K562 (cell line): ENCODE measurements at regions not wholly inside any gene's neighbourhood (a gene's known extent, or its start where the extent isn't known, plus 50 kb on each side); places are given as distances from the start of the nearest gene placed in this dataset.

ENCODE experiments used
- ATAC-seq: fragments of 200-7000 bp; cut with Tn5 transposase; 3 replicates; pipeline ENCODE4 v1.9.1; 2020; ENCODE audit warnings: moderate library complexity
- BruUV-seq: library from RNA; stranded (reverse); fragments of 400-500 nt; replicated peaks from 2 replicates; lab custom pipeline; 2021; lab: Mats Ljungman, UMichigan
- CTCF ChIA-PET: fragments of 300-600 bp; formaldehyde crosslinking; extraction: SDS; loops from one replicate; lab custom pipeline; 2021; ENCODE audit warnings: low intra/inter-chr PET ratio; lab: Yijun Ruan, JAX
- POLR2A ChIA-PET: fragments of 300-600, 350-650 bp; sonication (Branson Sonifier 250); formaldehyde crosslinking; extraction: SDS; loops from one replicate; lab custom pipeline; 2021; ENCODE audit warnings: antibody characterized with exemption, inconsistent platforms; lab: Yijun Ruan, JAX
- DNase-seq, 4 experiments: peaks; one replicate each; pipeline versions ENCODE4 v3.0.0 to v3.0.0-alpha.2; 2011 to 2018; ENCODE audit warnings: low spot score in 3 of 4, mixed read lengths in 3 of 4; ENCODE audit errors: extremely low read depth in 1 of 4
- FAIRE-seq: peaks from 2 replicates; lab custom pipeline; 2011; peaks lifted over from hg19 to GRCh38; lab: Jason Lieb, UNC
- H2AFZ ChIP-seq: 2 replicates; pipeline ENCODE4 v1.6.0; 2011; ENCODE audit warnings: low read depth, low read length, control low read depth, inconsistent platforms
- H3K27ac ChIP-seq: fragments of 200-600 bp; 3 replicates; pipeline ENCODE4 v1.8.0; 2011; ENCODE audit warnings: low read depth, mild to moderate bottlenecking, control low read depth, inconsistent platforms, low read length, moderate library complexity, mixed read lengths; ENCODE audit errors: extremely low read depth
- H3K27me3 ChIP-seq, 2 experiments: fragments of 300-600 bp in 1 of 2; 2 replicates in 1 of 2; 3 replicates in 1 of 2; pipeline versions ENCODE4 v1.6.0 to v1.8.0; 2011; ENCODE audit warnings: inconsistent platforms in 2 of 2, low read length in 2 of 2, mild to moderate bottlenecking in 1 of 2, mixed read lengths in 1 of 2, moderate library complexity in 1 of 2; ENCODE audit not compliant: control insufficient read depth in 2 of 2, insufficient read depth in 2 of 2
- H3K36me3 ChIP-seq: fragments of 300-600 bp; 3 replicates; pipeline ENCODE4 v1.8.0; 2011; ENCODE audit warnings: mild to moderate bottlenecking, low read length, inconsistent platforms; ENCODE audit not compliant: control insufficient read depth, insufficient read depth
- H3K4me1 ChIP-seq, 2 experiments: fragments of 200-600 bp in 1 of 2; replicated peaks in 1 of 2; 2 replicates in 1 of 2; 3 replicates in 1 of 2; pipeline versions ENCODE4 v1.5.1 to v1.8.0; 2011; ENCODE audit warnings: inconsistent platforms in 2 of 2, low read length in 2 of 2, mild to moderate bottlenecking in 1 of 2, mixed read lengths in 1 of 2, moderate library complexity in 1 of 2; ENCODE audit not compliant: control insufficient read depth in 2 of 2, insufficient read depth in 2 of 2
- H3K4me2 ChIP-seq: 2 replicates; pipeline ENCODE4 v1.6.1; 2011; ENCODE audit warnings: low read length, control low read depth, inconsistent platforms, mixed read lengths; ENCODE audit not compliant: insufficient read depth
- H3K4me3 ChIP-seq: fragments of 200-600 bp; sonication (generic), shearing (Covaris generic); 2 replicates; pipeline ENCODE4 v1.5.1; 2016; ENCODE audit warnings: control low read depth, inconsistent platforms
- H3K79me2 ChIP-seq: fragments of 200-600 bp; 3 replicates; pipeline ENCODE4 v1.8.0; 2011; ENCODE audit warnings: low read length, inconsistent platforms; ENCODE audit not compliant: control insufficient read depth, insufficient read depth
- H3K9ac ChIP-seq, 2 experiments: 2 replicates each; pipeline versions ENCODE4 v1.6.0 to v1.6.1; 2011; ENCODE audit warnings: low read depth in 2 of 2, low read length in 2 of 2, control low read depth in 1 of 2, inconsistent platforms in 1 of 2, mild to moderate bottlenecking in 1 of 2, mixed read lengths in 1 of 2; ENCODE audit not compliant: insufficient read depth in 1 of 2
- H3K9me1 ChIP-seq: one replicate; pipeline ENCODE4 v1.6.0; 2011; ENCODE audit warnings: inconsistent platforms, mild to moderate bottlenecking, low read length, moderate library complexity; ENCODE audit not compliant: control insufficient read depth, insufficient read depth
- H3K9me3 ChIP-seq: replicated peaks from 2 replicates; pipeline ENCODE4 v1.5.1; 2011; ENCODE audit warnings: low read depth, low read length, inconsistent platforms; ENCODE audit not compliant: control insufficient read depth, insufficient read depth
- H4K20me1 ChIP-seq: replicated peaks from 2 replicates; pipeline ENCODE4 v1.6.1; 2011; ENCODE audit warnings: low read length, inconsistent platforms, mixed read lengths; ENCODE audit not compliant: control insufficient read depth, insufficient read depth
- CCNT2 ChIP-seq: IDR thresholded peaks from 2 replicates; pipeline ENCODE4 v1.6.1; 2011; ENCODE audit warnings: borderline replicate concordance, low read depth, mild to moderate bottlenecking, moderate library complexity, mixed read lengths, low read length; ENCODE audit not compliant: insufficient read length; ENCODE audit errors: extremely low read depth
- MEIS2 ChIP-seq: fragments of 450-650 bp; IDR thresholded peaks from 2 replicates; pipeline ENCODE4 v1.6.1; 2014; ENCODE audit warnings: mild to moderate bottlenecking; ENCODE audit not compliant: partially characterized antibody
- NCOA6 ChIP-seq: fragments of 450-650 bp; IDR thresholded peaks from 2 replicates; pipeline ENCODE4 v1.6.1; 2017; ENCODE audit warnings: mild to moderate bottlenecking
- NR4A1 ChIP-seq, 2 experiments: fragments of 250-450 bp in 1 of 2; fragments of 450-650 bp in 1 of 2; sonication (Bioruptor Pico) in 1 of 2; IDR thresholded peaks; 2 replicates each; pipeline versions ENCODE4 v1.4.0 to v1.6.1; 2016 to 2020; ENCODE audit warnings: mild to moderate bottlenecking in 2 of 2, missing compliant biosample characterization in 1 of 2, missing genetic modification characterization in 1 of 2, moderate library complexity in 1 of 2
- POLR3G ChIP-seq: IDR thresholded peaks from 2 replicates; pipeline ENCODE4 v1.6.1; 2011; ENCODE audit not compliant: insufficient read length, insufficient replicate concordance; ENCODE audit errors: extremely low read depth
- ZNF512 ChIP-seq: IDR thresholded peaks from 2 replicates; pipeline ENCODE4 v1.6.1; 2016; ENCODE audit warnings: missing genetic modification characterization, missing compliant biosample characterization
- WGBS: fragments of 100-300 bp; shearing (Covaris generic); methylation state at CpG from one replicate; pipeline ENCODE4 v1.1.6; 2016; ENCODE audit warnings: low coverage, mixed read lengths; ENCODE audit not compliant: insufficient coverage; ENCODE audit errors: missing lambda C conversion rate; 5-methylcytosine and 5-hydroxymethylcytosine counted together
- in situ Hi-C: fragments of 300-500 bp; cut with MboI; formaldehyde crosslinking; loops from 4 replicates; pipeline ENCODE4 v1.15.0; 2018; ENCODE audit warnings: inconsistent platforms, mixed read lengths
- intact Hi-C: fragments of 100-400 bp; cut with micrococcal nuclease; formaldehyde crosslinking; loops from 2 replicates; pipeline ENCODE4 v1.14.2; 2022
- TF ChIP-seq, protein P1 (sequence below): sonication (generic); formaldehyde crosslinking; IDR thresholded peaks from 2 replicates; pipeline ENCODE4 v1.8.1; 2023; ENCODE audit warnings: mild to moderate bottlenecking, missing genetic modification reagents

DNA sequence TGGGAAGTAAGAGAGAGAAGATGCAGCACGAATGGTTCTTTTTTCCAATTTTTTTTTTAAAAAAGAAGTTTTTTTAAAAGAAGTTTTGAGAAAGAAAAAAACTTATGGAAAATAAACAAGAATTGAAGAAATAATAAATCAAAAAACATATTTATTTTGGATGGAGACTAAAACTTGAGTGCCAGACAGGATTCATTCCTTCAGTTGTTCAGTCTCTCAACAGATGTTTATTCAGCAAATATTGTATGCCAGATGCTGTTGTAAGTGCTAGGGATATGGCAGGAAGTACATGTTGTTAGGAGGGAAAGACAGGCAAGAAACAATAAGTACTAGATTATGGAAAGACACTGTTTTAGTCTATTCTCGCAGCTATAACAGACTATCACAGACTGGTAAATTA is 750.7 kb upstream of the PHF14 start:
- in situ Hi-C loops, result no loop called here
- DNase-seq, result no peak
- FAIRE-seq, result no peak
- CTCF ChIA-PET, result no interaction called here
- Histone ChIP-seq H3K4me1 (no peaks in the 10 kb centered on the region), H4K20me1 (no peaks in the 10 kb centered on the region), H3K27ac (no peak overlapping the region), H2AFZ (no peak overlapping the region), H3K9me1 (no peaks in the 10 kb centered on the region), H3K9me3 (no peaks in the 10 kb centered on the region), H3K27me3 (no peaks in the 10 kb centered on the region), H3K79me2 (no peaks in the 10 kb centered on the region), H3K9ac (no peak overlapping the region), H3K36me3 (no peaks in the 10 kb centered on the region), H3K4me3 (no peak overlapping the region), H3K4me2 (no peak overlapping the region)
- no peak for ATAC-seq
- POLR2A ChIA-PET, result no interaction called here
- intact Hi-C loops, result no loop called here
- WGBS, result 0% methylated on average over 2 of the region's 2 CpGs
- BruUV-seq, result no TSS peak
- no peak for TF ChIP-seq NCOA6
- TF ChIP-seq CCNT2, result no peak
- TF ChIP-seq MEIS2, result no peak
- TF ChIP-seq, protein P1, sequence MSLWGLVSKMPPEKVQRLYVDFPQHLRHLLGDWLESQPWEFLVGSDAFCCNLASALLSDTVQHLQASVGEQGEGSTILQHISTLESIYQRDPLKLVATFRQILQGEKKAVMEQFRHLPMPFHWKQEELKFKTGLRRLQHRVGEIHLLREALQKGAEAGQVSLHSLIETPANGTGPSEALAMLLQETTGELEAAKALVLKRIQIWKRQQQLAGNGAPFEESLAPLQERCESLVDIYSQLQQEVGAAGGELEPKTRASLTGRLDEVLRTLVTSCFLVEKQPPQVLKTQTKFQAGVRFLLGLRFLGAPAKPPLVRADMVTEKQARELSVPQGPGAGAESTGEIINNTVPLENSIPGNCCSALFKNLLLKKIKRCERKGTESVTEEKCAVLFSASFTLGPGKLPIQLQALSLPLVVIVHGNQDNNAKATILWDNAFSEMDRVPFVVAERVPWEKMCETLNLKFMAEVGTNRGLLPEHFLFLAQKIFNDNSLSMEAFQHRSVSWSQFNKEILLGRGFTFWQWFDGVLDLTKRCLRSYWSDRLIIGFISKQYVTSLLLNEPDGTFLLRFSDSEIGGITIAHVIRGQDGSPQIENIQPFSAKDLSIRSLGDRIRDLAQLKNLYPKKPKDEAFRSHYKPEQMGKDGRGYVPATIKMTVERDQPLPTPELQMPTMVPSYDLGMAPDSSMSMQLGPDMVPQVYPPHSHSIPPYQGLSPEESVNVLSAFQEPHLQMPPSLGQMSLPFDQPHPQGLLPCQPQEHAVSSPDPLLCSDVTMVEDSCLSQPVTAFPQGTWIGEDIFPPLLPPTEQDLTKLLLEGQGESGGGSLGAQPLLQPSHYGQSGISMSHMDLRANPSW, result no peak
- TF ChIP-seq ZNF512, result no peak
- TF ChIP-seq NR4A1 (CRISPR knock-in tag; IDR thresholded peaks at IDR 0.05), result no peak
- TF ChIP-seq NR4A1 (tag; IDR thresholded peaks at IDR 0.05), result no peak
- TF ChIP-seq POLR3G, result no peak
